ENCODE measurements at regions not wholly inside any gene's neighbourhood (a gene's known extent, or its start where the extent isn't known, plus 50 kb on each side); places are given as distances from the start of the nearest gene placed in this dataset.

DNA sequence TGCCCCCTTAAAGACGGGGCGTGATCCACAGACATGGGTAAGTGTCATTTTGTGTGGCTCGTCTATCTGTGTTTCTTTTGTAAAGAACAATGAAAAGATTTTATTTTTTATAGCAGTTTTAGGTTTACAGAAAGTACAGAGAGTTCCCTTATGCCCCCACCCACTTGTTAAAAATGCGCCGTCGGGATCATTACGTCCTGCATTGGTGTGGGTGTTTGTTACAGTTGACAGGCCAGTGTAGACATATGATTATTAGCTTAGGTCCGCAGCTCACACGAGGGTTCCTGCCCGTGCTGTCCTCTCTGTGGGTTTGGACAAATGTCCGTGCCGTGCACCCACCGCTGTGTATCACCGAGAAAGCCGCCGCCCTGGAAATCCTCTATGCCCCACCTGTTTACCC, 50.5 kb downstream of the RGS12 start:
- DNase-seq (ENCODE audit: low spot score) = no peak
- no peak overlapping the region for H3K4me3 ChIP-seq
- TF ChIP-seq CTCF (IDR thresholded peaks at IDR 0.05) = no peak
- no peak overlapping the region for H3K27ac ChIP-seq

DNA sequence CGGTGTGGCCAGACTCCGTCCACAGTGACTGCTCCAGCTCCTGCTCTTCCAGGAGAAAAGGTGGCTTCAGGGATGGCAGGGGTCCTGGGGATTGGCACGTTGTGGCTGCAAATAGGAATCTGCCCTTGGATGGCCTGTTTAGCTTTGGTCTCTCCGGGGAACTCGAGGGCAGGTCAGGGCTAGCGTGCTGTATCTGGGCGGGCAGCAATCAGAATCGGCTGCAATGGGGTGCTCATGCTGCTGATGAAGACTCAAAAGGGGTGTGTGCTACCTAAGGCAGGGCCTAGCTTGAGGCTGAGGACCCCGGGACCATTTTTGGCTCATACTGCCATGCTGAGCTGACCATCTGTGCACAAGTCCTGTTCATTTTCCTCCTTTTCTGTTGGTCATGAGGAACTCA, 51.3 kb downstream of the RGS12 start:
- Histone ChIP-seq H3K4me3 (no peak overlapping the region), H3K27ac (no peak overlapping the region)
- no peak for TF ChIP-seq CTCF (IDR thresholded peaks at IDR 0.05)
- no peak for DNase-seq (ENCODE audit: low spot score)

DNA sequence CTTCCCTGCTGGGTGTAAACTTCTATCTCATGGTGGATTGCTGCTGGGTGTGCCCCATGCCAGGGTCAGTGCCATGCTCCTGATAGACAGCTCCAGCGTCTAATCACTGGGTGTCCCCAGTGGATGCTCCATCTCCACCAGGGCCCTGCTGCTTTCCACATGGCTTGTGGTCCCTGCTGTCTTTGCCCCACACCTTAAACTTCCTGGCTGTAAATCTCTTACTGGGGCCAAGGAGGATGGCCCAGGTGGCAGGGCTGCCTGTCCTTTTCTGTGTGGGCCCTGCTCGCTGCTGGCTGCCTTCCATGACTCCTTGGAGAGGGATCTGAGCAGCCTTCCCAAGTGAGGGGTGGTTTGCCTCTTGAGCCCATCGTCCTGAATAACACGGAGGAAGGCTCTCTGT, 51.8 kb downstream of the RGS12 start:
- no peak overlapping the region for H3K4me3 ChIP-seq
- no peak for DNase-seq (ENCODE audit: low spot score)
- no peak overlapping the region for H3K27ac ChIP-seq
- TF ChIP-seq CTCF (IDR thresholded peaks at IDR 0.05) = no peak

GRCh38 chr4:3345384-3345783, 52.6 kb downstream of the RGS12 start:
- TF ChIP-seq CTCF (IDR thresholded peaks at IDR 0.05) = no peak
- no peak for DNase-seq (ENCODE audit: low spot score)
- H3K4me3 ChIP-seq = no peak overlapping the region

DNA sequence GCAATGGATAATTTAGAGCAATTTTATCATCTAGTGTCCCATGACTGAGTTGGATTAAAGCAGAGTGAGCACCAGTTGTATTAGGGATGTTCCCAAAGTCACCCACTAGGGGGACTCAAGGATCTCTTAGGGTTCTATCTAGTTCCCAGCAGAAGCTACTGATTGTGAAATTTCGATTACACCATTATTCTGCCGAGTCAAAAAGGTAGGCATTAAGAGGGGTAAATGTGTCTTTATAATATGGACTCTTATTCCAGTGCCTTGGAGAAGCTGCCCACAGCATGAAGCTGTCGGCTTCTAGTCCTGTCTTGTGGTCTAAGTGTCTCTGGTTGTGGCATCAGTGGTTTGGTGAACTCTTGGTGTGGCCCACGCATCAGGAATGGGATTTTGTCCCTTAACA, 53.3 kb downstream of the RGS12 start:
- no peak overlapping the region for H3K27ac ChIP-seq
- no peak overlapping the region for H3K4me3 ChIP-seq
- no peak for DNase-seq (ENCODE audit: low spot score)
- TF ChIP-seq CTCF (IDR thresholded peaks at IDR 0.05) = peak; percentile 91

More at GRCh38 chr4:3345384-3345783, 52.6 kb downstream of the RGS12 start:
- H3K27ac ChIP-seq = no peak overlapping the region

GRCh38 chr4:3347871-3348270, 55.0 kb downstream of the RGS12 start:
- TF ChIP-seq CTCF (IDR thresholded peaks at IDR 0.05) = no peak
- no peak overlapping the region for H3K4me3 ChIP-seq
- no peak overlapping the region for H3K27ac ChIP-seq
- DNase-seq (ENCODE audit: low spot score) = no peak

- Histone ChIP-seq H3K4me3 (no peak overlapping the region), H3K27ac (no peak overlapping the region)
- no peak for TF ChIP-seq CTCF (IDR thresholded peaks at IDR 0.05)
- no peak for DNase-seq (ENCODE audit: low spot score)
Observed at GRCh38 chr4:3348621-3349020, 55.8 kb downstream of the RGS12 start.

Data from coronary artery (tissue), 2 donors.